Mesothelial cell of epicardium (in vitro differentiated cells): ENCODE measurements at regions not wholly inside any gene's neighbourhood (a gene's known extent, or its start where the extent isn't known, plus 50 kb on each side); places are given as distances from the start of the nearest gene placed in this dataset.

Experiments
- DNase-seq, 2 experiments: peaks; one replicate each; pipeline ENCODE4 v3.0.0; 2021; ENCODE audit warnings: low spot score in 2 of 2; ENCODE audit not compliant: unreplicated experiment in 2 of 2
- H3K27ac Mint-ChIP-seq: 2 replicates; pipeline ENCODE4 v1.8.0; 2021; ENCODE audit warnings: mixed read lengths
- H3K27me3 Mint-ChIP-seq: 2 replicates; pipeline ENCODE4 v1.8.0; 2021; ENCODE audit warnings: low read depth, mixed read lengths
- H3K36me3 Mint-ChIP-seq: 2 replicates; pipeline ENCODE4 v1.8.0; 2021; ENCODE audit warnings: mixed read lengths
- H3K4me1 Mint-ChIP-seq: 2 replicates; pipeline ENCODE4 v1.8.0; 2021; ENCODE audit warnings: mixed read lengths
- H3K4me3 Mint-ChIP-seq: 2 replicates; pipeline ENCODE4 v1.8.0; 2021; ENCODE audit warnings: mild to moderate bottlenecking, moderate library complexity, mixed read lengths
- H3K9me3 Mint-ChIP-seq: 2 replicates; pipeline ENCODE4 v1.8.0; 2021; ENCODE audit warnings: mixed read lengths
- CTCF ChIP-seq: fragments of 200-600 bp; sonication (generic); IDR thresholded peaks from one replicate; pipeline ENCODE4 v1.5.0; 2021; ENCODE audit warnings: antibody characterized with exemption; ENCODE audit not compliant: unreplicated experiment

- no peak for TF ChIP-seq CTCF
- Mint-ChIP-seq H3K4me3 (no peak overlapping the region), H3K27me3 (peaks cover 44% of the 10 kb centered on the region), H3K9me3 (peaks cover 8% of the 10 kb centered on the region), H3K36me3 (peaks cover 3% of the 10 kb centered on the region), H3K4me1 (peaks cover 32% of the 10 kb centered on the region), H3K27ac (no peak overlapping the region)
- no peak for DNase-seq
Measured at GRCh38 chr1:220992705-220993052, 113.4 kb downstream of the HLX start.

- no peak for TF ChIP-seq CTCF
- peaks cover 8% of the 10 kb centered on the region for H3K9me3 Mint-ChIP-seq
- no peak overlapping the region for H3K27ac Mint-ChIP-seq
- peaks cover 35% of the 10 kb centered on the region for H3K27me3 Mint-ChIP-seq
- H3K4me3 Mint-ChIP-seq = no peak overlapping the region
- peaks cover 3% of the 10 kb centered on the region for H3K36me3 Mint-ChIP-seq
- DNase-seq = no peak
- H3K4me1 Mint-ChIP-seq = peaks cover 32% of the 10 kb centered on the region
Measured at GRCh38 chr1:220994671-220995070, 115.4 kb downstream of the HLX start.

- Mint-ChIP-seq H3K4me1 (peaks cover 6% of the 10 kb centered on the region), H3K27ac (no peak overlapping the region), H3K27me3 (peaks cover 27% of the 10 kb centered on the region), H3K4me3 (no peak overlapping the region), H3K9me3 (peaks cover 4% of the 10 kb centered on the region), H3K36me3 (peaks cover 3% of the 10 kb centered on the region)
- DNase-seq = no peak
- no peak for TF ChIP-seq CTCF
Measured at GRCh38 chr1:220997791-220998190, 118.5 kb downstream of the HLX start.

- H3K9me3 Mint-ChIP-seq = peaks cover 10% of the 10 kb centered on the region
- H3K27ac Mint-ChIP-seq = no peak overlapping the region
- H3K4me1 Mint-ChIP-seq = no peaks in the 10 kb centered on the region
- peaks cover 21% of the 10 kb centered on the region for H3K27me3 Mint-ChIP-seq
- no peak for DNase-seq
- peaks cover 3% of the 10 kb centered on the region for H3K36me3 Mint-ChIP-seq
- no peak overlapping the region for H3K4me3 Mint-ChIP-seq
- TF ChIP-seq CTCF = no peak
Measured at GRCh38 chr1:220999872-221000863, 120.9 kb downstream of the HLX start.

- Mint-ChIP-seq H3K36me3 (peaks cover 3% of the 10 kb centered on the region), H3K27ac (no peak overlapping the region), H3K4me3 (no peak overlapping the region), H3K4me1 (no peaks in the 10 kb centered on the region), H3K9me3 (peaks cover 11% of the 10 kb centered on the region), H3K27me3 (peaks cover 21% of the 10 kb centered on the region)
- DNase-seq = no peak
- no peak for TF ChIP-seq CTCF
Measured at GRCh38 chr1:221001167-221001566, 121.9 kb downstream of the HLX start.
